ENCODE measurements at regions not wholly inside any gene's neighbourhood (a gene's known extent, or its start where the extent isn't known, plus 50 kb on each side); places are given as distances from the start of the nearest gene placed in this dataset.

GRCh38 chr15:98228846-98229245 lies 268.3 kb downstream of the ARRDC4 start:
- WGBS = 96% methylated on average over 3 of the region's 4 CpGs
- Histone ChIP-seq H3K9ac (ENCODE audit: low read depth, low read length) (no peak overlapping the region), H3K27me3 (ENCODE audit: insufficient read depth, low read length) (no peaks in the 10 kb centered on the region), H3K4me1 (ENCODE audit: insufficient read depth, low read length) (no peaks in the 10 kb centered on the region), H3K4me3 (ENCODE audit: low read length) (no peak overlapping the region), H3K27ac (ENCODE audit: low read depth, low read length) (no peak overlapping the region), H3K9me3 (ENCODE audit: insufficient read depth, low read depth, low read length) (no peaks in the 10 kb centered on the region), H3K36me3 (ENCODE audit: insufficient read depth, low read length) (no peaks in the 10 kb centered on the region)

GRCh38 chr15:98230975-98231374 lies 270.5 kb downstream of the ARRDC4 start:
- H3K27ac ChIP-seq (ENCODE audit: low read depth, low read length) = no peak overlapping the region
- no peaks in the 10 kb centered on the region for H3K9me3 ChIP-seq (ENCODE audit: insufficient read depth, low read depth, low read length)
- H3K4me1 ChIP-seq (ENCODE audit: insufficient read depth, low read length) = no peaks in the 10 kb centered on the region
- no peaks in the 10 kb centered on the region for H3K27me3 ChIP-seq (ENCODE audit: insufficient read depth, low read length)
- H3K4me3 ChIP-seq (ENCODE audit: low read length) = no peak overlapping the region
- H3K9ac ChIP-seq (ENCODE audit: low read depth, low read length) = no peak overlapping the region
- H3K36me3 ChIP-seq (ENCODE audit: insufficient read depth, low read length) = no peaks in the 10 kb centered on the region
- WGBS = 98% methylated on average over 3 of the region's 5 CpGs

- Histone ChIP-seq H3K27ac (ENCODE audit: low read depth, low read length) (no peak overlapping the region), H3K9ac (ENCODE audit: low read depth, low read length) (no peak overlapping the region), H3K9me3 (ENCODE audit: insufficient read depth, low read depth, low read length) (no peaks in the 10 kb centered on the region), H3K36me3 (ENCODE audit: insufficient read depth, low read length) (no peaks in the 10 kb centered on the region), H3K27me3 (ENCODE audit: insufficient read depth, low read length) (no peaks in the 10 kb centered on the region), H3K4me3 (ENCODE audit: low read length) (no peak overlapping the region), H3K4me1 (ENCODE audit: insufficient read depth, low read length) (no peaks in the 10 kb centered on the region)
- WGBS = 86% methylated on average over 8 of the region's 8 CpGs
Measured at GRCh38 chr15:98231696-98232440, 271.4 kb downstream of the ARRDC4 start.

- no peak overlapping the region for H3K27ac ChIP-seq (ENCODE audit: low read depth, low read length)
- WGBS = 97% methylated on average over 3 of the region's 3 CpGs
Measured at GRCh38 chr15:98232761-98233160, 272.3 kb downstream of the ARRDC4 start.

GRCh38 chr15:98233873-98234272 lies 273.4 kb downstream of the ARRDC4 start:
- no peaks in the 10 kb centered on the region for H3K4me1 ChIP-seq (ENCODE audit: insufficient read depth, low read length)
- no peaks in the 10 kb centered on the region for H3K27me3 ChIP-seq (ENCODE audit: insufficient read depth, low read length)
- no peak overlapping the region for H3K4me3 ChIP-seq (ENCODE audit: low read length)
- no peak overlapping the region for H3K27ac ChIP-seq (ENCODE audit: low read depth, low read length)
- WGBS = 91% methylated on average over 2 of the region's 2 CpGs
- H3K9me3 ChIP-seq (ENCODE audit: insufficient read depth, low read depth, low read length) = no peaks in the 10 kb centered on the region
- no peak overlapping the region for H3K9ac ChIP-seq (ENCODE audit: low read depth, low read length)
- H3K36me3 ChIP-seq (ENCODE audit: insufficient read depth, low read length) = no peaks in the 10 kb centered on the region

More at GRCh38 chr15:98232761-98233160, 272.3 kb downstream of the ARRDC4 start:
- H3K9me3 ChIP-seq (ENCODE audit: insufficient read depth, low read depth, low read length) = no peaks in the 10 kb centered on the region
- H3K9ac ChIP-seq (ENCODE audit: low read depth, low read length) = no peak overlapping the region
- H3K36me3 ChIP-seq (ENCODE audit: insufficient read depth, low read length) = no peaks in the 10 kb centered on the region
- H3K27me3 ChIP-seq (ENCODE audit: insufficient read depth, low read length) = no peaks in the 10 kb centered on the region
- H3K4me3 ChIP-seq (ENCODE audit: low read length) = no peak overlapping the region
- H3K4me1 ChIP-seq (ENCODE audit: insufficient read depth, low read length) = no peaks in the 10 kb centered on the region

- no CpG with 5 or more reads among the region's 1 CpG for WGBS
- Histone ChIP-seq H3K36me3 (ENCODE audit: insufficient read depth, low read length) (no peaks in the 10 kb centered on the region), H3K4me1 (ENCODE audit: insufficient read depth, low read length) (no peaks in the 10 kb centered on the region), H3K27ac (ENCODE audit: low read depth, low read length) (no peak overlapping the region), H3K9me3 (ENCODE audit: insufficient read depth, low read depth, low read length) (no peaks in the 10 kb centered on the region), H3K9ac (ENCODE audit: low read depth, low read length) (no peak overlapping the region), H3K4me3 (ENCODE audit: low read length) (no peak overlapping the region), H3K27me3 (ENCODE audit: insufficient read depth, low read length) (no peaks in the 10 kb centered on the region)
Measured at GRCh38 chr15:98240303-98240702, 279.8 kb downstream of the ARRDC4 start.

GRCh38 chr15:98241032-98241554 lies 280.6 kb downstream of the ARRDC4 start:
- no peak overlapping the region for H3K27ac ChIP-seq (ENCODE audit: low read depth, low read length)
- no peaks in the 10 kb centered on the region for H3K27me3 ChIP-seq (ENCODE audit: insufficient read depth, low read length)
- H3K4me3 ChIP-seq (ENCODE audit: low read length) = no peak overlapping the region
- no peak overlapping the region for H3K9ac ChIP-seq (ENCODE audit: low read depth, low read length)
- 78% methylated on average over 3 of the region's 3 CpGs for WGBS
- no peaks in the 10 kb centered on the region for H3K9me3 ChIP-seq (ENCODE audit: insufficient read depth, low read depth, low read length)
- no peaks in the 10 kb centered on the region for H3K4me1 ChIP-seq (ENCODE audit: insufficient read depth, low read length)
- no peaks in the 10 kb centered on the region for H3K36me3 ChIP-seq (ENCODE audit: insufficient read depth, low read length)

- peaks cover 7% of the 10 kb centered on the region; the same call in 1 of the 2 replicates for H3K27me3 ChIP-seq (ENCODE audit: insufficient read depth, low read length)
- no peak overlapping the region for H3K4me3 ChIP-seq (ENCODE audit: low read length)
- H3K9me3 ChIP-seq (ENCODE audit: insufficient read depth, low read depth, low read length) = peaks cover 27% of the 10 kb centered on the region
- peaks cover 15% of the 10 kb centered on the region for H3K4me1 ChIP-seq (ENCODE audit: insufficient read depth, low read length)
- no peaks in the 10 kb centered on the region for H3K36me3 ChIP-seq (ENCODE audit: insufficient read depth, low read length)
- peak overlapping the region; percentile 89; the same call in 1 of the 2 replicates for H3K27ac ChIP-seq (ENCODE audit: low read depth, low read length)
- WGBS = 16% methylated on average over 2 of the region's 2 CpGs
- H3K9ac ChIP-seq (ENCODE audit: low read depth, low read length) = no peak overlapping the region
Measured at GRCh38 chr15:98257290-98257689, 296.8 kb downstream of the ARRDC4 start.

- Histone ChIP-seq H3K27ac (ENCODE audit: low read depth, low read length) (no peak overlapping the region), H3K4me1 (ENCODE audit: insufficient read depth, low read length) (no peaks in the 10 kb centered on the region), H3K27me3 (ENCODE audit: insufficient read depth, low read length) (no peaks in the 10 kb centered on the region), H3K9me3 (ENCODE audit: insufficient read depth, low read depth, low read length) (peaks cover 21% of the 10 kb centered on the region), H3K9ac (ENCODE audit: low read depth, low read length) (no peak overlapping the region), H3K4me3 (ENCODE audit: low read length) (no peak overlapping the region), H3K36me3 (ENCODE audit: insufficient read depth, low read length) (no peaks in the 10 kb centered on the region)
- WGBS = 98% methylated on average over 2 of the region's 2 CpGs
Measured at GRCh38 chr15:98263787-98264186, 303.3 kb downstream of the ARRDC4 start.

GRCh38 chr15:98266295-98266694 lies 305.8 kb downstream of the ARRDC4 start:
- Histone ChIP-seq H3K9me3 (ENCODE audit: insufficient read depth, low read depth, low read length) (peaks cover 4% of the 10 kb centered on the region; the same call in 1 of the 2 replicates), H3K4me1 (ENCODE audit: insufficient read depth, low read length) (no peaks in the 10 kb centered on the region), H3K4me3 (ENCODE audit: low read length) (no peak overlapping the region), H3K36me3 (ENCODE audit: insufficient read depth, low read length) (no peaks in the 10 kb centered on the region), H3K27me3 (ENCODE audit: insufficient read depth, low read length) (no peaks in the 10 kb centered on the region), H3K27ac (ENCODE audit: low read depth, low read length) (no peak overlapping the region), H3K9ac (ENCODE audit: low read depth, low read length) (no peak overlapping the region)
- 94% methylated on average over 9 of the region's 9 CpGs for WGBS

- no peak overlapping the region for H3K9ac ChIP-seq (ENCODE audit: low read depth, low read length)
- H3K9me3 ChIP-seq (ENCODE audit: insufficient read depth, low read depth, low read length) = peaks cover 4% of the 10 kb centered on the region; the same call in 1 of the 2 replicates
- H3K4me3 ChIP-seq (ENCODE audit: low read length) = no peak overlapping the region
- H3K4me1 ChIP-seq (ENCODE audit: insufficient read depth, low read length) = no peaks in the 10 kb centered on the region
- no peak overlapping the region for H3K27ac ChIP-seq (ENCODE audit: low read depth, low read length)
- H3K27me3 ChIP-seq (ENCODE audit: insufficient read depth, low read length) = no peaks in the 10 kb centered on the region
- no peaks in the 10 kb centered on the region for H3K36me3 ChIP-seq (ENCODE audit: insufficient read depth, low read length)
- 88% methylated on average over 10 of the region's 10 CpGs for WGBS
Measured at GRCh38 chr15:98268163-98268562, 307.7 kb downstream of the ARRDC4 start.
